HEK293 (cell line): ENCODE measurements at regions not wholly inside any gene's neighbourhood (a gene's known extent, or its start where the extent isn't known, plus 50 kb on each side); places are given as distances from the start of the nearest gene placed in this dataset.

Experiments used
- CTCF ChIA-PET: fragments of 350-600 bp; formaldehyde crosslinking; extraction: SDS; loops from one replicate; lab custom pipeline; 2021; ENCODE audit warnings: antibody characterized with exemption; lab: Yijun Ruan, JAX
- POLR2A ChIA-PET: fragments of 300-600 bp; formaldehyde crosslinking; extraction: SDS; loops from one replicate; lab custom pipeline; 2020; ENCODE audit warnings: antibody characterized with exemption, inconsistent platforms; lab: Yijun Ruan, JAX
- H3K27ac ChIP-seq: fragments of 200-500 bp; sonication (Bioruptor generic); 2 replicates; pipeline ENCODE4 v1.5.1; 2014; ENCODE audit warnings: low read depth, low read length, control low read depth, inconsistent platforms; ENCODE audit errors: extremely low read depth
- H3K36me3 ChIP-seq, 2 experiments: fragments of 200-500 bp in 1 of 2; sonication (Bioruptor generic) in 1 of 2; 1 replicate in 1 of 2; 2 replicates in 1 of 2; pipeline ENCODE4 v1.5.1; 2014 to 2017; ENCODE audit warnings: inconsistent platforms in 2 of 2, low read length in 2 of 2; ENCODE audit not compliant: control insufficient read depth in 2 of 2, insufficient read depth in 1 of 2
- H3K4me1 ChIP-seq: fragments of 200-500 bp; sonication (Bioruptor generic); 2 replicates; pipeline ENCODE4 v1.5.1; 2014; ENCODE audit warnings: mild to moderate bottlenecking, low read length, inconsistent platforms; ENCODE audit not compliant: control insufficient read depth, insufficient read depth
- H3K4me3 ChIP-seq: 2 replicates; pipeline ENCODE4 v1.5.1; 2011; ENCODE audit warnings: low read depth, mild to moderate bottlenecking, control low read depth, low read length, moderate library complexity
- H3K9me3 ChIP-seq: fragments of 200-500 bp; sonication (Bioruptor generic); 2 replicates; pipeline ENCODE4 v1.5.1; 2014; ENCODE audit warnings: low read depth, low read length, inconsistent platforms; ENCODE audit not compliant: control insufficient read depth, insufficient read depth
- ATF2 ChIP-seq: fragments of 450-650 bp; formaldehyde crosslinking; IDR thresholded peaks from 2 replicates; pipeline ENCODE4 v1.5.1; 2016; ENCODE audit warnings: missing biosample characterization, missing genetic modification characterization, low read depth
- BCL11A ChIP-seq: fragments of 450-650 bp; formaldehyde crosslinking; IDR thresholded peaks from 2 replicates; pipeline ENCODE4 v1.5.1; 2016; ENCODE audit warnings: low read depth, missing biosample characterization, missing genetic modification characterization
- FEZF1 ChIP-seq: fragments of 450-650 bp; formaldehyde crosslinking; IDR thresholded peaks from 2 replicates; pipeline ENCODE4 v1.5.1; 2016; ENCODE audit warnings: missing biosample characterization, missing genetic modification characterization
- KLF7 ChIP-seq: fragments of 450-650 bp; formaldehyde crosslinking; IDR thresholded peaks from 2 replicates; pipeline ENCODE4 v1.5.1; 2016; ENCODE audit warnings: missing biosample characterization, missing genetic modification characterization, borderline replicate concordance
- KLF8 ChIP-seq: fragments of 450-650 bp; formaldehyde crosslinking; IDR thresholded peaks from 2 replicates; pipeline ENCODE4 v1.5.1; 2016; ENCODE audit warnings: missing biosample characterization, missing genetic modification characterization
- MYNN ChIP-seq: fragments of 450-650 bp; formaldehyde crosslinking; IDR thresholded peaks from 2 replicates; pipeline ENCODE4 v1.5.1; 2016; ENCODE audit warnings: missing biosample characterization, missing genetic modification characterization, borderline replicate concordance
- MZF1 ChIP-seq: fragments of 450-650 bp; formaldehyde crosslinking; IDR thresholded peaks from 2 replicates; pipeline ENCODE4 v1.5.1; 2017; ENCODE audit warnings: missing biosample characterization, missing genetic modification characterization, borderline replicate concordance
- OSR2 ChIP-seq: fragments of 450-650 bp; formaldehyde crosslinking; IDR thresholded peaks from 2 replicates; pipeline ENCODE4 v1.5.1; 2016; ENCODE audit warnings: missing biosample characterization, missing genetic modification characterization
- SP7 ChIP-seq: fragments of 450-650 bp; formaldehyde crosslinking; IDR thresholded peaks from 2 replicates; pipeline ENCODE4 v1.5.1; 2016; ENCODE audit warnings: missing biosample characterization, missing genetic modification characterization
- ZBTB20 ChIP-seq: fragments of 450-650 bp; formaldehyde crosslinking; IDR thresholded peaks from 2 replicates; pipeline ENCODE4 v1.5.1; 2016; ENCODE audit warnings: missing biosample characterization, missing genetic modification characterization
- ZIC2 ChIP-seq: fragments of 450-650 bp; formaldehyde crosslinking; IDR thresholded peaks from 2 replicates; pipeline ENCODE4 v1.5.1; 2016; ENCODE audit warnings: missing biosample characterization, missing genetic modification characterization
- ZNF155 ChIP-seq: fragments of 450-650 bp; formaldehyde crosslinking; IDR thresholded peaks from 2 replicates; pipeline ENCODE4 v1.5.1; 2016; ENCODE audit warnings: missing biosample characterization, missing genetic modification characterization
- ZNF18 ChIP-seq: fragments of 450-650 bp; formaldehyde crosslinking; IDR thresholded peaks from 2 replicates; pipeline ENCODE4 v1.5.1; 2016; ENCODE audit warnings: missing biosample characterization, missing genetic modification characterization
- ZNF24 ChIP-seq: fragments of 450-650 bp; formaldehyde crosslinking; IDR thresholded peaks from 2 replicates; pipeline ENCODE4 v1.5.1; 2016; ENCODE audit warnings: missing biosample characterization, missing genetic modification characterization
- ZNF266 ChIP-seq: fragments of 450-650 bp; formaldehyde crosslinking; IDR thresholded peaks from 2 replicates; pipeline ENCODE4 v1.5.1; 2016; ENCODE audit warnings: missing biosample characterization, missing genetic modification characterization, low read depth
- ZNF366 ChIP-seq: fragments of 450-650 bp; formaldehyde crosslinking; conservative IDR thresholded peaks from 2 replicates; pipeline ENCODE4 v1.5.1; 2016; ENCODE audit warnings: missing biosample characterization, missing genetic modification characterization
- ZNF404 ChIP-seq: fragments of 450-650 bp; formaldehyde crosslinking; IDR thresholded peaks from 2 replicates; pipeline ENCODE4 v1.5.1; 2017; ENCODE audit warnings: missing biosample characterization, missing genetic modification characterization
- ZNF449 ChIP-seq: fragments of 450-650 bp; formaldehyde crosslinking; IDR thresholded peaks from 2 replicates; pipeline ENCODE4 v1.5.1; 2017; ENCODE audit warnings: missing biosample characterization, mild to moderate bottlenecking, missing genetic modification characterization, moderate library complexity
- ZNF555 ChIP-seq: fragments of 450-650 bp; formaldehyde crosslinking; conservative IDR thresholded peaks from 2 replicates; pipeline ENCODE4 v1.5.1; 2017; ENCODE audit warnings: missing biosample characterization, mild to moderate bottlenecking, missing genetic modification characterization, inconsistent platforms
- ZNF664 ChIP-seq: fragments of 450-650 bp; formaldehyde crosslinking; IDR thresholded peaks from 2 replicates; pipeline ENCODE4 v1.5.1; 2016; ENCODE audit warnings: missing biosample characterization, missing genetic modification characterization
- ZNF768 ChIP-seq: fragments of 450-650 bp; formaldehyde crosslinking; IDR thresholded peaks from 2 replicates; pipeline ENCODE4 v1.5.1; 2018; ENCODE audit warnings: missing biosample characterization, mild to moderate bottlenecking, missing genetic modification characterization
- ZSCAN23 ChIP-seq: fragments of 450-650 bp; formaldehyde crosslinking; IDR thresholded peaks from 2 replicates; pipeline ENCODE4 v1.5.1; 2016; ENCODE audit warnings: missing biosample characterization, missing genetic modification characterization
- TF ChIP-seq, protein P1 (sequence below): fragments of 450-650 bp; formaldehyde crosslinking; optimal IDR thresholded peaks from 2 replicates; pipeline ENCODE3; 2016; ENCODE audit warnings: missing biosample characterization, mild to moderate bottlenecking, missing genetic modification characterization
- TF ChIP-seq, protein P2 (sequence below): fragments of 450-650 bp; formaldehyde crosslinking; IDR thresholded peaks from 2 replicates; pipeline ENCODE4; 2016; ENCODE audit warnings: missing biosample characterization, missing genetic modification characterization

DNA sequence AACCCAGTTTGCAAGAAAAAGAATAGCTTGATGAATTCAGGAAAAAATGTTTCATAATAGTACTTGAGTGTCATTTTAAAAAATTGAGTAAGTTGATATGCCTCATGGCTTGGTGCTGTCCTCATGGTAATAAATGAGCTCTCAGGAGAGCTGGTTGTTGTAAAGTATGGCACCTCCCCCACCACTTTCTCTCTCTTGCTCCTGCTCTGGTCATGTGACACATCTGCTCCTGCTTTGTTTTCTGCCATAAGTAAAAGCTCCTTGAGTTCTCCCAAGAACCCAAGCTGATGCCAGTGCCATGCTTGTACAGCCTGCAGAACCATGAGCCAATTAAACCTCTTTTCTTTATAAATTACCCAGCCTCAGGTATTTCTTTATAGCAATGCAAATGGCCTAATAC lies 108.8 kb upstream of the CRBN start (continued):
- no peak for TF ChIP-seq ZNF155
- TF ChIP-seq ZNF555 (tag by site-specific recombination) = no peak
- TF ChIP-seq, protein P1, sequence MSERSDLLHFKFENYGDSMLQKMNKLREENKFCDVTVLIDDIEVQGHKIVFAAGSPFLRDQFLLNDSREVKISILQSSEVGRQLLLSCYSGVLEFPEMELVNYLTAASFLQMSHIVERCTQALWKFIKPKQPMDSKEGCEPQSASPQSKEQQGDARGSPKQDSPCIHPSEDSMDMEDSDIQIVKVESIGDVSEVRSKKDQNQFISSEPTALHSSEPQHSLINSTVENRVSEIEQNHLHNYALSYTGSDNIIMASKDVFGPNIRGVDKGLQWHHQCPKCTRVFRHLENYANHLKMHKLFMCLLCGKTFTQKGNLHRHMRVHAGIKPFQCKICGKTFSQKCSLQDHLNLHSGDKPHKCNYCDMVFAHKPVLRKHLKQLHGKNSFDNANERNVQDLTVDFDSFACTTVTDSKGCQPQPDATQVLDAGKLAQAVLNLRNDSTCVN = no peak
- no peak for TF ChIP-seq ZNF404
- TF ChIP-seq ZNF24 (tag by site-specific recombination) = no peak
- no peak for TF ChIP-seq FEZF1 (tag by site-specific recombination)

GRCh38 chr3:3286014-3286413 lies 106.5 kb upstream of the CRBN start:
- H3K27ac ChIP-seq = no peak overlapping the region
- H3K4me1 ChIP-seq = no peaks in the 10 kb centered on the region
- TF ChIP-seq ZNF366 = no peak
- TF ChIP-seq ZSCAN23 = no peak
- no peak for TF ChIP-seq ZNF449 (tag by site-specific recombination)
- TF ChIP-seq SP7 (tag by site-specific recombination) = no peak
- H3K9me3 ChIP-seq = no peaks in the 10 kb centered on the region
- H3K4me3 ChIP-seq = no peak overlapping the region
- no peaks in the 10 kb centered on the region for H3K36me3 ChIP-seq
- ChIA-PET CTCF (no interaction called here), POLR2A (no interaction called here)

DNA sequence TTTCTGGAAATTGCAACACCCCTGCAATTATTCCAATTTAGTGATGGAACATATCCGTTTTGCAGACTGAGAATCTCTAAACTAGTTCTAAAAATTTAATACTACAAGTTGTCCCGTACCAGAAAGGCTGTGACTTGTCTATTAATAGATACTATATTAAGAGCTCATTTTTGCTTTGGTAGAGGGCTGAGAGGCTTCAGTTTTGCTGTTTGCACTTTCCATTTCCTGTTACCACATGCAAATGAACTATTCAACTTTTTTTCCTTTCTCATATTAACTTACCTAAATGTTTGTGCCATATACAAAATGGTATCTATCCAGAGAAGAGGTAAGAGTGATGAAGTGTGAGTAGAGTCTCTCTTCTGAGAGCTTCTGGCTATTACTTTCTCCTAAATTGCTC lies 101.5 kb upstream of the CRBN start:
- H3K4me3 ChIP-seq = no peak overlapping the region
- no peak for TF ChIP-seq KLF7 (tag by site-specific recombination)
- no peak for TF ChIP-seq ZBTB20 (tag by site-specific recombination)
- no peak for TF ChIP-seq BCL11A
- POLR2A ChIA-PET = no interaction called here
- H3K4me1 ChIP-seq = no peaks in the 10 kb centered on the region
- CTCF ChIA-PET = no interaction called here
- no peaks in the 10 kb centered on the region for H3K36me3 ChIP-seq
- no peaks in the 10 kb centered on the region for H3K9me3 ChIP-seq
- no peak overlapping the region for H3K27ac ChIP-seq

DNA sequence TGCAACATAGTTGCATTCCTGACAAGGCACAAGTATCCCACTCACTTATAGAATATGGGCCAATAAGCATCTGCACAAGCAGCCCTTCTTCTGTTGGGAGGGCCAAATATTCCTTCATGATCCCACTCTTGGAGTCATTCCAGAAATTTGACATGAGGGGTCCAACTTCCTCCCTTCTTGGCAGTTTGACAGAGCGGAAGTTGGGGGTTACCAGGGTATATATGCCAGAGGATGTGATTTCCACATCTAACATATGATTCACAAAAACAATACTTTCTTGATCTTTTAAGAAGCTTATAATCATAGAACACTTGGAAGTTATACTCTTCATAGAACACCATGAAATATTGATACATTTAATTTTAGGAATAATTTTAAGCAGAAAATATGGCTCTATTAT lies 100.9 kb upstream of the CRBN start:
- CTCF ChIA-PET = no interaction called here
- POLR2A ChIA-PET = no interaction called here
- H3K4me1 ChIP-seq = no peaks in the 10 kb centered on the region
- no peak overlapping the region for H3K27ac ChIP-seq
- no peak overlapping the region for H3K4me3 ChIP-seq
- H3K9me3 ChIP-seq = no peaks in the 10 kb centered on the region
- H3K36me3 ChIP-seq = no peaks in the 10 kb centered on the region
- TF ChIP-seq, protein P2, sequence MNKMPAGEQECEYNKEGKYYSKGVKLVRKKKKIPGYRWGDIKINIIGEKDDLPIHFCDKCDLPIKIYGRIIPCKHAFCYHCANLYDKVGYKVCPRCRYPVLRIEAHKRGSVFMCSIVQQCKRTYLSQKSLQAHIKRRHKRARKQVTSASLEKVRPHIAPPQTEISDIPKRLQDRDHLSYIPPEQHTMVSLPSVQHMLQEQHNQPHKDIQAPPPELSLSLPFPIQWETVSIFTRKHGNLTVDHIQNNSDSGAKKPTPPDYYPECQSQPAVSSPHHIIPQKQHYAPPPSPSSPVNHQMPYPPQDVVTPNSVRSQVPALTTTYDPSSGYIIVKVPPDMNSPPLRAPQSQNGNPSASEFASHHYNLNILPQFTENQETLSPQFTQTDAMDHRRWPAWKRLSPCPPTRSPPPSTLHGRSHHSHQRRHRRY = no peak
- TF ChIP-seq ZNF18 (no peak), MYNN (tag by site-specific recombination) (no peak), ZIC2 (tag by site-specific recombination) (no peak), ZNF664 (no peak), OSR2 (tag by site-specific recombination) (no peak), ZNF266 (no peak), ZNF449 (tag by site-specific recombination) (no peak), ZNF404 (no peak), ZNF768 (tag by site-specific recombination) (no peak), ATF2 (tag by site-specific recombination) (no peak), ZNF155 (no peak), KLF8 (tag by site-specific recombination) (no peak), MZF1 (no peak)
